IPS DF 6.9 (cell line): ENCODE measurements at regions not wholly inside any gene's neighbourhood (a gene's known extent, or its start where the extent isn't known, plus 50 kb on each side); places are given as distances from the start of the nearest gene placed in this dataset.

Experiments
- DNase-seq: peaks from one replicate; pipeline ENCODE4 v3.0.0-alpha.2; 2013; ENCODE audit warnings: low read depth, low spot score
- H3K27ac ChIP-seq: one replicate; pipeline ENCODE4 v1.5.1; 2013; ENCODE audit warnings: low read length, control low read depth
- H3K27me3 ChIP-seq: 2 replicates; pipeline ENCODE4 v1.6.1; 2013; ENCODE audit warnings: mild to moderate bottlenecking, low read length; ENCODE audit not compliant: control insufficient read depth, insufficient read depth
- H3K36me3 ChIP-seq: 2 replicates; pipeline ENCODE4 v1.6.1; 2013; ENCODE audit warnings: low read length; ENCODE audit not compliant: control insufficient read depth, insufficient read depth
- H3K4me1 ChIP-seq: 2 replicates; pipeline ENCODE4 v1.6.1; 2013; ENCODE audit warnings: low read length; ENCODE audit not compliant: control insufficient read depth, insufficient read depth
- H3K4me3 ChIP-seq: 2 replicates; pipeline ENCODE4 v1.5.1; 2013; ENCODE audit warnings: mild to moderate bottlenecking, low read length
- H3K9me3 ChIP-seq: 2 replicates; pipeline ENCODE4 v1.6.1; 2013; ENCODE audit warnings: low read length, inconsistent platforms; ENCODE audit not compliant: control insufficient read depth, insufficient read depth
- WGBS: extraction: QIAGEN DNeasy Blood & Tissue Kit; methylation state at CpG from one replicate; pipeline ENCODE4 v1.1.7; 2013; ENCODE audit warnings: mixed read lengths, missing lambda C conversion rate; ENCODE audit not compliant: insufficient read length, insufficient coverage; 5-methylcytosine and 5-hydroxymethylcytosine counted together

DNA sequence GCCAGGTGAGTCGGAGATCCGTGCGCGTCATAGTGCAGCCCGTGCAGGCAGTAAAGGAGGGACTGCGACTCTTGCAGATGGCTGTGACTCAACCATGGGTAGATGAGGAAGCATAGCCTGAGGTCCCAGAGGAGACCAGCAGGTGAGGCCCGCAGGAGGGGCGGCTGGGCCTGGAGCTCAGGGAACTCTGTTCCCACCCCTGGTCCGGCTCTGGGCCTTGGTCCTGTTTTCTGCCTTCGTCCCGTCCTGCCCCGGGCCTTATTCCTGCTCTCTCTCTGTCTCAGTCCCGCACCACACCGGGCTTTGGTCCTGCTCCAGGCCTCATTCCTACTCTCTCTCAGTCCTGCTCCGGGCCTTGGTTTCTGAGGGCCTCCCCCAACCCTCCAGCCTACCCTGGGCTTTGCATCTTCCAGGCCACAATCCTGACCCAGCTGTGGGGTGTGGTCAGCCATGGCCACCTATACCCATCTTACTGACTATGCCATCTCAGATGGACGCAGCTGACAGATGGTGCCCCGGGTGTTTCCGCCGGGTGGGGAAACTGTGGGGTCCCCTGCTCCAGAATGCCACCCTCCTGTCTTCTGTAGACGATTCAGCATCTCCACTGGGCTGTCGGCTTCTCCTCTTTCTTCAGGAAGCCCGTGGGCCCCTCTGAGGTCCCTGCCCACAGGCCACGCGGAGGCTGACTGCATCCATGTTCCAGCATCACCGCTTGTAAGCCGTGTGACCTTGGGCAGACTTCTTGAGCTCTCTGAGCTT is 1134.1 kb downstream of the BRD1 start:
- Histone ChIP-seq H3K4me1 (no peaks in the 10 kb centered on the region; the same call in 1 of the 2 replicates), H3K27ac (no peak overlapping the region), H3K27me3 (no peaks in the 10 kb centered on the region), H3K36me3 (no peaks in the 10 kb centered on the region), H3K9me3 (peaks cover 36% of the 10 kb centered on the region), H3K4me3 (no peak overlapping the region)
- no CpG with 5 or more reads among the region's 26 CpGs for WGBS
- no peak for DNase-seq

DNA sequence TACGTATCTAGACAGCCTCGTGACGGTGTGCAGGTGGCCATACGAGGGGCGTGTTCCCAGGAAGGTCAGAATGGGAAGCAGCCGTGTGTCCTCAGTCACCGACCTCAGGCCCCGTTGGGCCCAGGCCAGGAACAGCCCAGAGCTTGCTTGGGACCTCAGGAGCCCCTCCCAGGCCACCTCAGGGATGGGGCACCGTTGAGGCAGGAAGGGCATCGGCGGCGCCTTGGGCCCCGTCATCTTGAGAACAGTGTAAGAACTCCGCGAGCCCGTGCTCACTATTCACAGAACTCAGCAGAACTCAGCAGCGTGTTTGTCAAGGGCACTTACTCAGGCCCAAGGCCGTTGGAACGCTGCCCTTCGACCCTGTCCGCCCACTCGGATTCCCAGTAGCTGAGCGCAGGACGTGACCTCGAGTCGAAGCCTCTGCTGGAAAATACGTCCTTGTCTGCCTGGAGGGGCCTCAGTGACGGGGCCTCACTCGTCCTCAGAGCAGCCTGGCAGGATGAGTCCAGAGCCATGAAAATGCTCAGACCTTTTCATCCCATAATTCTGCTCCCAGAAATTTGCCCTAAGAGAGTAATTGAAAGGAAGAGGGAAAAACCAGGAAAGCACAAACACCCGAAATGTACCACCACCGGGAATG is 1134.8 kb downstream of the BRD1 start:
- no peak for DNase-seq
- H3K36me3 ChIP-seq: no peaks in the 10 kb centered on the region
- H3K27ac ChIP-seq: no peak overlapping the region
- H3K9me3 ChIP-seq: peaks cover 36% of the 10 kb centered on the region
- no peak overlapping the region for H3K4me3 ChIP-seq
- H3K4me1 ChIP-seq: no peaks in the 10 kb centered on the region; the same call in 1 of the 2 replicates
- no peaks in the 10 kb centered on the region for H3K27me3 ChIP-seq
- WGBS: no CpG with 5 or more reads among the region's 31 CpGs

DNA sequence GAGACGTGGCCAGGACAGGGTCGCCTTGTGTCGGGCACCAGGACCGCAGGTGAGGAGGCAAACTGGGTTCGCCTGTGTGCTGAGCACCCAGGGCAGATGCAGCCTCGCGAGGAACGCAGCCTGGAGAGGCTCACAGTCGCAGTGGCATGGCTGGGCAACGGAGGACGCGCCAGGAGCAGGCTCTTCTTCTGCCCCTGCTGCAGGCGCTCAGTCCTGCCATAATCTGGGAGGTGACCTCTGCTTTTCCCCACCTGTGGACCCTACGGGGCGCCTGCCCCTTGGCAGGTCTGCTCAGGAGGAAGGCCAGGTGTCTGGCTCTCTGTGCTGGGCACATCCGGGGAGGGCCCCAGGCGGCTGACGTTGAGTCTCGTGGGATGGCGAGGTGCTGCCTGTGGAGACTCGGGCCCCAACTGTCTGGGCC is 1136.2 kb downstream of the BRD1 start:
- no peak overlapping the region for H3K4me3 ChIP-seq
- peaks cover 37% of the 10 kb centered on the region for H3K9me3 ChIP-seq
- no peak for DNase-seq
- no peaks in the 10 kb centered on the region for H3K36me3 ChIP-seq
- no peaks in the 10 kb centered on the region for H3K27me3 ChIP-seq
- no peak overlapping the region for H3K27ac ChIP-seq
- no CpG with 5 or more reads among the region's 21 CpGs for WGBS
- no peaks in the 10 kb centered on the region; the same call in 1 of the 2 replicates for H3K4me1 ChIP-seq

DNA sequence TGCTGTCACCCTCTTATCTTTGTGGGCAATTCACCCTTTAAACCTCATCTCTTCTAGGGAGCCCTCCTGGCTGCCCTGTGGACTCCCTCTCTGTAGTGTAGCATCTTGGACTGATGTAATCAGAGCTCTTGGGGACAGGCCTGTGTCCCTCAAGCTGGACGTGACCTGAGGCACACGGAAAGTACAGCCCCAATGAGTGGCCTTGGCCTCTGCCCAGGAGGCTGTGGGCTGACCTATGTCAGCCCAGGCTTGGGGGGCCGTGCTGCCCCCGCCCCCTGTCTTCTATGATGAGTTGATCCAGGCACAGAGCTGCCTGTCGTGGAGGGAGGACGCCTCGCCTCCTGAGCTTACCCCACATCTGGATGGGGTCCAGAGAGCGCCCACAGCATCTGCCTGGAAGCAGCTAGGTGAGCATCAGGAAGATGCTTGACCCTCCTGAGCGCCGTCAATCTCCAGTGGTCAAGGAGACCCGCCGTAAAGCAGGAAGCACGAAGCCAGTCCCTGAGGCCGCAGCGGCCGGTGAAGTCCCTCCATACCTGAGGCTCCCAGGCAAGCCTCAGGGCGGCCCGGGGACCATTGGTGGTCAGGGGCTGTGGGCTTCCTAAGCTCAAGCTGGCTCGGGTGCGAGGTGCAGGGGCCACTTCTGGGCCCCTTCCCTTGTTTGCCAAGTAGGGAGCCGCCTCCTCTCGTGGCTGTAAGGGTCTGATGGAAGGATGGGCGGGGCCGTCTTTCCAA is 1136.9 kb downstream of the BRD1 start:
- Histone ChIP-seq H3K27ac (no peak overlapping the region), H3K36me3 (no peaks in the 10 kb centered on the region), H3K4me1 (no peaks in the 10 kb centered on the region; the same call in 1 of the 2 replicates), H3K27me3 (no peaks in the 10 kb centered on the region), H3K9me3 (peaks cover 33% of the 10 kb centered on the region), H3K4me3 (no peak overlapping the region)
- no CpG with 5 or more reads among the region's 24 CpGs for WGBS
- DNase-seq: no peak

DNA sequence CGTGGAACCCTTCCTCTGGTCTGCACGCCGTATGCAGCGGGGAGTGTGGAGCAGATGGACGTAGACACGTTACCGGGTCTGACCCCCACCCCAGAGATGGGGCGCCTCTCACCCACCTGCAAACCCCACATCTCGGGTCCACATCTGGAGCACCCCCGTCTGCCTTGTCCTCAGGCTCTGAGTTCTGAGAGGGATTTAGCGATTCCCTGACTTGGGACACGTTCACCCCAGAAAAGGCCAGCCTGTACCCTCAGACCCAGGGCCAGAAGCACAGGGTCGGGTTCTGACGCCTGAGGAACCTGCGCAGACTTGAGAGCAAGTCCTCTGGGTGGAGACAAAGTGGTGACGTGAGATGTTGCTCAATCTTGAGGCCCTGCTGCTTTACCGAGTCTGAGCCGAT is 1138.5 kb downstream of the BRD1 start:
- Histone ChIP-seq H3K27me3 (no peaks in the 10 kb centered on the region), H3K4me1 (no peaks in the 10 kb centered on the region; the same call in 1 of the 2 replicates), H3K4me3 (no peak overlapping the region), H3K9me3 (peaks cover 33% of the 10 kb centered on the region), H3K27ac (no peak overlapping the region), H3K36me3 (no peaks in the 10 kb centered on the region)
- DNase-seq: no peak
- no CpG with 5 or more reads among the region's 18 CpGs for WGBS

DNA sequence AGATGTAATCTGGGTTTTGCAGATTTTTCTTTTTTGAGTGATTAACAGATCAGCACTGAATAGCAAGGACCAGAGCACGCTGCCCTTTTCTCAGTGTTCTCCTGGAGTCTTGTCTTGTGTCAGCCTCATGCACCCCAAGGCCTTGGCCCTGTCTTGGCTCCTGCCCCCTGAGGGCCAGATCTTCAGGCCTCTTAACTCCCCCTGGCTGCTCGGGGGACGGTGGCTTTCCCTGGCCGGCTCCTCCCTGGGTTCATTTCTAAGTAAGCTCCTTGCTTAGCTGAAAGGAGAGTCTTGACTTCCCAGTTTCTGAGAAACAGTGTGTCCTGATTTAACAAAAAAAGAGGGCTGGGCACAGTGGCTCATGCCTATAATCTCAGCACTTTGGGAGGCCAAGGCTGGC is 1139.3 kb downstream of the BRD1 start:
- no peaks in the 10 kb centered on the region for H3K36me3 ChIP-seq
- H3K27ac ChIP-seq: no peak overlapping the region
- H3K4me3 ChIP-seq: no peak overlapping the region
- no peak for DNase-seq
- peaks cover 31% of the 10 kb centered on the region for H3K9me3 ChIP-seq
- no peaks in the 10 kb centered on the region; the same call in 1 of the 2 replicates for H3K4me1 ChIP-seq
- H3K27me3 ChIP-seq: no peaks in the 10 kb centered on the region
- no CpG with 5 or more reads among the region's 4 CpGs for WGBS

DNA sequence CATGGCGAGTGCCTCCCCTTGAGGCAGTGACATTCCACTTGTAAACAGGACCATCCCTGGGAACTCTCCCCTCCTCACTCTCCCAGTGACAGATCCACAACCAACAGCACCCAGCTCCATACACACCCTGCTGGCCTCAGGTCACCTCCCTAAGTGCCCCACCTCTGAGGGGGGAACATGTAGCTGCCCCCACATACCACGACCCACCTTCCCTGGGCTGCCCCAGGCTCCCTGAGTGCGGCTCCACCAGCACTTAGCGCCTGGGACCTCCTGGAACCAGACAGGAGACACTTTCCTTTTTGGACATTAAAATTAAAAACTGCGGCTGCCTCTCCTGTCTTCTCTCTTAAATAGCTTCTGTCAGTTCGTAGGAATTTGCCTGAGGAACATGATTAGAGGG is 1140.1 kb downstream of the BRD1 start:
- Histone ChIP-seq H3K27me3 (no peaks in the 10 kb centered on the region), H3K4me1 (no peaks in the 10 kb centered on the region; the same call in 1 of the 2 replicates), H3K36me3 (no peaks in the 10 kb centered on the region), H3K4me3 (no peak overlapping the region), H3K9me3 (peaks cover 30% of the 10 kb centered on the region), H3K27ac (no peak overlapping the region)
- WGBS: no CpG with 5 or more reads among the region's 6 CpGs
- DNase-seq: no peak

DNA sequence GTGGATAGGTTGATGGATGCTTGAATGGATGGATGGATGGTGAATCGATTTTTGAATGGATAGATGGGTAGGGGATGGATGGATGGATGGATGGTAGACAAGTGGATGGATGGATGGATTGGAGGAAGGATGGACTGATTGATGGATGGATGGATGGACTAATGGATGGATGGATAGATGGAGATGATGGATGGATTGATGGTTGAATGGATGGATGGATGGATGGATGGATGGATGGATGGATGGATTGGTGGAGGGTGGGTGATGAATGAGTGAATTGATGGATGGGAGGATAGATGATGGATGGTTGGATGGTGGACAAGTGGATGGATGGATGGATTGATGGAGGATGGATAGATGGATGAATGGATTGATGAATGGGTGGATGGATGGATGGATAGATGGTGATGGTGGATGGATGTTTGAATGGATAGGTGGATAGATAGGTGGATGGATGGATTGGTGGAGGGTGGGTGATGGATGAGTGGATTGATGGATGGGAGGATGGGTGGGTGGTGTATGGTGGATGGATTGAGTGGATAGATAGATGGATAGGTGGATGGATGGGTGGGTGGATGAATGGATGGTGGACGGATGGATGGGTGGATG is 1140.9 kb downstream of the BRD1 start:
- Histone ChIP-seq H3K36me3 (no peaks in the 10 kb centered on the region), H3K27ac (no peak overlapping the region), H3K9me3 (peaks cover 29% of the 10 kb centered on the region), H3K4me1 (no peaks in the 10 kb centered on the region; the same call in 1 of the 2 replicates), H3K4me3 (no peak overlapping the region), H3K27me3 (no peaks in the 10 kb centered on the region)
- WGBS: 100% methylated on average over 1 of the region's 2 CpGs
- no peak for DNase-seq

DNA sequence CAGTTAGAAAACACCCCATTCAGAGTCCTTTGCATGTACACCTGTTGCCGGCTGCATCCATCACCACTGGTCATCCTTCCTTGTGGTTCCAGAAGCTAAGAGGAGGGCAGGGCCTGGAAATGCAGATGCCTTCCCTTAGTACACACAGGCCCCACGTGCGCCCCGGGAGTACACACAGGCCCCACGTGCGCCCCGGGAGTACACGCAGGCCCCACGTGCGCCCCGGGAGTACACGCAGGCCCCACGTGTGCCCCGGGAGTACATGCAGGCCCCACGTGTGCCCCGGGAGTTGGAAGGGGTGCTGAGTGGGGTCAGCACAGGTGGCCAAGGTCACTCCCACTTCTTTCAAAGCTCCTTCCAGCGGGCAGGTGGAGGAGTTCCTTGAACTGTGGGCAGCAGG is 1141.9 kb downstream of the BRD1 start:
- H3K36me3 ChIP-seq: no peaks in the 10 kb centered on the region
- DNase-seq: no peak
- no peak overlapping the region for H3K4me3 ChIP-seq
- H3K4me1 ChIP-seq: no peaks in the 10 kb centered on the region; the same call in 1 of the 2 replicates
- WGBS: no CpG with 5 or more reads among the region's 17 CpGs
- H3K27ac ChIP-seq: no peak overlapping the region
- H3K9me3 ChIP-seq: peaks cover 29% of the 10 kb centered on the region
- H3K27me3 ChIP-seq: no peaks in the 10 kb centered on the region

DNA sequence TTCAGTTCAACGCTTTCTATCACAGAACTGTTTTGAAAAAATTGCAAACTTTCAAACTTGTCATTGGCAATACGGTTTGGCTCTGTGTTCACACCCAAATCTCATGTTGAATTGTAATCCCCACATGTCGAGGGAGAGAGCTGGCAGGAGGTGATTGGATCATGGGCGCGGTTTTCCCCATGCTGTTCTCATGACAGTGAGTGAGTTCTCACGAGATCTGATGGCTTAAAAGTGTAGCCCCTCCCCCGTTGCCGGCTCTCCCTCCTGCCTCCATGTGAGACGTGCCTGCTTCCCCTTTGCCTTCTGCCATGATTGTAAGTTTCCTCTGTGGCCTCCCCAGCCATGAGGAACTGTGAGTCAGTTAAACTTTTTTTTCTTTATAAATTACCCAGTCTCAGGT is 1144.0 kb downstream of the BRD1 start:
- Histone ChIP-seq H3K27ac (no peak overlapping the region), H3K27me3 (no peaks in the 10 kb centered on the region), H3K4me3 (no peak overlapping the region), H3K4me1 (no peaks in the 10 kb centered on the region; the same call in 1 of the 2 replicates), H3K9me3 (peaks cover 20% of the 10 kb centered on the region), H3K36me3 (no peaks in the 10 kb centered on the region)
- WGBS: no CpG with 5 or more reads among the region's 9 CpGs
- no peak for DNase-seq
